NT2/D1 (cell line): ENCODE measurements at regions not wholly inside any gene's neighbourhood (a gene's known extent, or its start where the extent isn't known, plus 50 kb on each side); places are given as distances from the start of the nearest gene placed in this dataset.
A peak's percentile ranks its signal among the peaks of the same experiment; 100 is the strongest.

Experiments used
- DNase-seq: peaks from one replicate; pipeline ENCODE4 v3.0.0-alpha.2; 2011; ENCODE audit warnings: low read depth, low spot score
- H3K27me3 ChIP-seq: 2 replicates; pipeline ENCODE4 v1.6.0; 2011; ENCODE audit warnings: mild to moderate bottlenecking; ENCODE audit not compliant: insufficient read length, insufficient read depth
- H3K36me3 ChIP-seq: 2 replicates; pipeline ENCODE4 v1.6.1; 2011; ENCODE audit warnings: mild to moderate bottlenecking, low read length, mixed read lengths; ENCODE audit not compliant: insufficient read depth, insufficient read length
- H3K4me1 ChIP-seq: 2 replicates; pipeline ENCODE4 v1.5.1; 2011; ENCODE audit not compliant: insufficient read depth, insufficient read length
- H3K4me3 ChIP-seq: 2 replicates; pipeline ENCODE4 v1.5.1; 2011; ENCODE audit warnings: low read depth; ENCODE audit not compliant: insufficient read length
- H3K9ac ChIP-seq: 2 replicates; pipeline ENCODE4 v1.6.0; 2011; ENCODE audit warnings: low read depth; ENCODE audit not compliant: insufficient read length
- H3K9me3 ChIP-seq: 2 replicates; pipeline ENCODE4 v1.5.1; 2011; ENCODE audit warnings: mild to moderate bottlenecking, low read length; ENCODE audit not compliant: insufficient read depth
- SUZ12 ChIP-seq: IDR thresholded peaks from 2 replicates; pipeline ENCODE4 v1.6.1; 2011; ENCODE audit not compliant: insufficient read length, insufficient read depth; ENCODE audit errors: extremely low read depth
- YY1 ChIP-seq: IDR thresholded peaks from 2 replicates; pipeline ENCODE4 v1.6.1; 2011; ENCODE audit not compliant: insufficient read length, insufficient read depth
- ZNF274 ChIP-seq: IDR thresholded peaks from 2 replicates; pipeline ENCODE4 v1.6.1; 2011; ENCODE audit warnings: mild to moderate bottlenecking, low read depth, low read length

DNA sequence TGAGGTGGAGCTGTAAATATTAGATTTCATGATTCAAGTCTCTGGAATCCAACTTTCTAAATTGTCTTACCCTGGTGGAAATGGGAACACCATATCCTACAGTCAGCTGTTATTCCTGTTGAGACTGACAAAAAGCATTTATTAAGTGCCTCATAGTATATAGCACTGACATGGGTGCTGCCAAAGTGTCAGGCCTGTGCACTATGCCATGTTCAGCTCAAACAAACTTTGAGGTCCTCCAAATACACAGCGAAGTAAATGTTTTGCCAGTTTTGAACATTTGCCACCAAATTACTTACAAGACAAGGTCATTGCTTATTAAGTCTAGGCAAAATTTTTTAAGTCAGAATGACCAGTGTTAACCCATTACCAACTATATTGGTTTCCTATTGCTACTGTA is 162.9 kb upstream of the SLC25A13 start:
- TF ChIP-seq YY1 (no peak), SUZ12 (no peak), ZNF274 (no peak)

GRCh38 chr7:96484091-96484490 is 162.2 kb upstream of the SLC25A13 start:
- Histone ChIP-seq H3K27me3 (no peaks in the 10 kb centered on the region), H3K4me1 (no peaks in the 10 kb centered on the region), H3K9ac (no peak overlapping the region), H3K4me3 (no peak overlapping the region), H3K9me3 (no peaks in the 10 kb centered on the region), H3K36me3 (no peaks in the 10 kb centered on the region)
- DNase-seq = no peak
- TF ChIP-seq SUZ12 (no peak), ZNF274 (no peak), YY1 (no peak)

More for the DNA sequence above, 162.9 kb upstream of the SLC25A13 start:
- Histone ChIP-seq H3K4me3 (no peak overlapping the region), H3K9ac (no peak overlapping the region), H3K4me1 (no peaks in the 10 kb centered on the region), H3K36me3 (no peaks in the 10 kb centered on the region), H3K9me3 (no peaks in the 10 kb centered on the region), H3K27me3 (no peaks in the 10 kb centered on the region)
- DNase-seq = no peak

GRCh38 chr7:96481796-96482195 is 159.9 kb upstream of the SLC25A13 start:
- H3K9ac ChIP-seq = no peak overlapping the region
- no peak overlapping the region for H3K4me3 ChIP-seq
- no peak for DNase-seq
- TF ChIP-seq YY1 = no peak
- TF ChIP-seq SUZ12 = no peak
- no peak for TF ChIP-seq ZNF274
- H3K36me3 ChIP-seq = no peaks in the 10 kb centered on the region
- no peaks in the 10 kb centered on the region for H3K27me3 ChIP-seq
- H3K9me3 ChIP-seq = no peaks in the 10 kb centered on the region
- H3K4me1 ChIP-seq = no peaks in the 10 kb centered on the region

DNA sequence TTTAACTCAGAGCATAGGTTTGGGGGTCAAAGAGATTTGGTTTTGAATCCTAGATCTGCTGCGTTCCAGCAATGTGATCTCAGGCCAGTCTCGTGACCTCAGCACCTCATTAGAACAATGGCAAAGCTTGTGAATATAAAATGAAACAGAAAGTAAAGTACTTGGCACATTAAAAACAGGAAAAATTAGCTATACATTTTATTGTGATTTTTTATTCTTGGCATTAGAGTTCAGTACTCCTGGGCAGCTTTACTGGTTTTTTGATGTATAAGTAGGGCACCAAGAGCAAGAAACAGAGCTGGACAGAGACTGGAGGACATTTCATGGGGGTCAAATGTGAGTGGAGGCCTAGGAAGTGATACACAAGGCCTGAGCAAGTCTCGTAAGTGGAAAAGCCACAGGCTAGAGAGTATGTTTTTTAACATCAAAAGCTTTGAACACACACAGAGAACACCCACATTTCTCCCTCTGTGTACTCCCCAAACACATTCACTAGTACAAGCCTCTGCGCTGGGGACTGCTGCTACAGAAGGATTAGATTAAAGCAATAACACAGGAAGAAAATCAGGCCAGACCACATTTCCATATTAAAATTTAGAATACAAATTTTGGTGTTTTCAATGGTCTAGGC is 157.2 kb upstream of the SLC25A13 start:
- H3K4me1 ChIP-seq = no peaks in the 10 kb centered on the region
- H3K9me3 ChIP-seq = no peaks in the 10 kb centered on the region
- no peak for TF ChIP-seq ZNF274
- no peak for TF ChIP-seq SUZ12
- TF ChIP-seq YY1 = no peak
- no peak for DNase-seq
- no peak overlapping the region for H3K4me3 ChIP-seq
- no peaks in the 10 kb centered on the region for H3K36me3 ChIP-seq
- no peak overlapping the region for H3K9ac ChIP-seq
- H3K27me3 ChIP-seq = no peaks in the 10 kb centered on the region

- H3K4me3 ChIP-seq = no peak overlapping the region
- H3K9ac ChIP-seq = no peak overlapping the region
- H3K4me1 ChIP-seq = no peaks in the 10 kb centered on the region
- TF ChIP-seq YY1 (no peak), SUZ12 (no peak), ZNF274 (no peak)
- no peaks in the 10 kb centered on the region for H3K36me3 ChIP-seq
- no peaks in the 10 kb centered on the region for H3K27me3 ChIP-seq
- no peak for DNase-seq
- H3K9me3 ChIP-seq = no peaks in the 10 kb centered on the region
Measured at GRCh38 chr7:96471606-96472005, 149.7 kb upstream of the SLC25A13 start.

DNA sequence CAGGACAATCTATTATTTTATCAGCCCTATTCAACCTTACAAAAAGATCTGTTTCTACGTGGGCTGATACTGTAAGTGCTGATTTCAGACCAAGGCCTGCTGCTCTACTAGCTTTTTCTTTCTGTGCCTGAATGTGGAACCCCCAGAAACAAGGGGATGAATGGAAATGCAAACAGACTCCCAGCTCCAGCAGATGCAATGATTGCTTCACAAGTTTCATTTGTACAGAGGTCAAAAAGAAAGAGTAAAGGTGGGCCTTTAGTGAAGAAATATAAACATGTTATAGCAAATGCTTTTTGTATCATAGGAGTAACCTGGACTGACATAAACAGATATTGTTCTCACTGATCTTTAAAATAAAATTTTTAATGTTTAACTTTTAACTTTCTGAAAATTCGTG is 130.2 kb upstream of the SLC25A13 start:
- TF ChIP-seq ZNF274 (no peak), YY1 (no peak), SUZ12 (no peak)
- no peaks in the 10 kb centered on the region for H3K9me3 ChIP-seq
- H3K4me3 ChIP-seq = no peak overlapping the region

GRCh38 chr7:96449094-96449493 is 127.2 kb upstream of the SLC25A13 start:
- H3K9me3 ChIP-seq = no peaks in the 10 kb centered on the region
- H3K4me3 ChIP-seq = no peak overlapping the region
- peak; percentile 15 for DNase-seq
- H3K4me1 ChIP-seq = no peaks in the 10 kb centered on the region
- no peak overlapping the region for H3K9ac ChIP-seq
- H3K27me3 ChIP-seq = no peaks in the 10 kb centered on the region
- no peaks in the 10 kb centered on the region for H3K36me3 ChIP-seq
- TF ChIP-seq YY1 = no peak
- TF ChIP-seq SUZ12 = no peak
- no peak for TF ChIP-seq ZNF274

More for the DNA sequence above, 130.2 kb upstream of the SLC25A13 start:
- Histone ChIP-seq H3K36me3 (no peaks in the 10 kb centered on the region), H3K4me1 (no peaks in the 10 kb centered on the region), H3K9ac (no peak overlapping the region), H3K27me3 (no peaks in the 10 kb centered on the region)
- no peak for DNase-seq
